NB4 (cell line): ENCODE measurements at regions not wholly inside any gene's neighbourhood (a gene's known extent, or its start where the extent isn't known, plus 50 kb on each side); places are given as distances from the start of the nearest gene placed in this dataset.

ENCODE experiments used
- CTCF ChIP-seq: IDR thresholded peaks from one replicate; pipeline ENCODE4 v1.5.1; 2012; ENCODE audit warnings: low read depth, low read length
- MAX ChIP-seq: IDR thresholded peaks from 2 replicates; pipeline ENCODE4 v1.6.1; 2011; ENCODE audit warnings: low read depth, low read length
- POLR2A ChIP-seq: IDR thresholded peaks from 2 replicates; pipeline ENCODE4 v1.6.1; 2011; ENCODE audit warnings: mild to moderate bottlenecking; ENCODE audit not compliant: insufficient read length; ENCODE audit errors: extremely low read depth

GRCh38 chr13:44814161-44814560 is 175.1 kb downstream of the NUFIP1 start:
- no peak for TF ChIP-seq CTCF
- TF ChIP-seq MAX = no peak
- TF ChIP-seq POLR2A = no peak
